Fibroblast of lung (primary cell): ENCODE measurements at regions not wholly inside any gene's neighbourhood (a gene's known extent, or its start where the extent isn't known, plus 50 kb on each side); places are given as distances from the start of the nearest gene placed in this dataset.

Source experiments
- DNase-seq, 2 donors: peaks; one replicate each; pipeline versions ENCODE4 v3.0.0 to v3.0.0-alpha.2; 2010; ENCODE audit warnings: low read depth in 2 of 2
- H2AFZ ChIP-seq: 2 replicates; pipeline ENCODE4 v1.5.1; 2012; ENCODE audit warnings: low read length, control low read depth, inconsistent platforms
- H3K27ac ChIP-seq: 2 replicates; pipeline ENCODE4 v1.5.1; 2011; ENCODE audit warnings: low read length, control low read depth; ENCODE audit not compliant: insufficient read depth
- H3K27me3 ChIP-seq: 2 replicates; pipeline ENCODE4 v1.5.1; 2011; ENCODE audit warnings: mild to moderate bottlenecking, low read length; ENCODE audit not compliant: control insufficient read depth, insufficient read depth
- H3K36me3 ChIP-seq: 2 replicates; pipeline ENCODE4 v1.5.1; 2011; ENCODE audit warnings: low read length; ENCODE audit not compliant: control insufficient read depth, insufficient read depth
- H3K4me1 ChIP-seq: 2 replicates; pipeline ENCODE4 v1.5.1; 2011; ENCODE audit warnings: low read length; ENCODE audit not compliant: control insufficient read depth, insufficient read depth; ENCODE audit errors: extremely low read depth
- H3K4me2 ChIP-seq: 2 replicates; pipeline ENCODE4 v1.5.1; 2011; ENCODE audit warnings: low read length, control low read depth; ENCODE audit not compliant: insufficient read depth; ENCODE audit errors: extremely low read depth
- H3K4me3 ChIP-seq, 4 experiments: fragments of 200-600 bp in 1 of 4; sonication (generic) in 1 of 4; replicated peaks in 1 of 4; 2 replicates each; pipeline ENCODE4 v1.5.1; 2011 to 2016; ENCODE audit warnings: low read length in 4 of 4, low read depth in 3 of 4, mild to moderate bottlenecking in 3 of 4, control low read depth in 2 of 4, inconsistent platforms in 1 of 4, mixed read lengths in 1 of 4; ENCODE audit not compliant: insufficient read depth in 1 of 4; ENCODE audit errors: control extremely low read depth in 1 of 4
- H3K79me2 ChIP-seq: 2 replicates; pipeline ENCODE4 v1.5.1; 2012; ENCODE audit warnings: mild to moderate bottlenecking, low read length, inconsistent platforms; ENCODE audit not compliant: control insufficient read depth, insufficient read depth
- H3K9ac ChIP-seq: 2 replicates; pipeline ENCODE4 v1.5.1; 2011; ENCODE audit warnings: mild to moderate bottlenecking, low read length, control low read depth; ENCODE audit not compliant: insufficient read depth
- H3K9me3 ChIP-seq: 2 replicates; pipeline ENCODE4 v1.5.1; 2012; ENCODE audit warnings: low read depth, low read length; ENCODE audit not compliant: control insufficient read depth, insufficient read depth
- H4K20me1 ChIP-seq: 2 replicates; pipeline ENCODE4 v1.5.1; 2011; ENCODE audit warnings: low read length; ENCODE audit not compliant: control insufficient read depth, insufficient read depth; ENCODE audit errors: extremely low read depth
- EZH2 ChIP-seq: IDR thresholded peaks from 2 replicates; pipeline ENCODE4 v1.5.1; 2012; ENCODE audit warnings: low read length, control low read depth, mild to moderate bottlenecking; ENCODE audit errors: missing control alignments
- TF ChIP-seq, protein P1 (sequence below), 2 donors: IDR thresholded peaks in 1 of 2; conservative IDR thresholded peaks in 1 of 2; 1 replicate in 1 of 2; 2 replicates in 1 of 2; pipeline ENCODE4 v1.5.1; 2011 to 2012; ENCODE audit warnings: low read length in 2 of 2, control low read depth in 1 of 2, inconsistent platforms in 1 of 2, low read depth in 1 of 2, mild to moderate bottlenecking in 1 of 2

DNA sequence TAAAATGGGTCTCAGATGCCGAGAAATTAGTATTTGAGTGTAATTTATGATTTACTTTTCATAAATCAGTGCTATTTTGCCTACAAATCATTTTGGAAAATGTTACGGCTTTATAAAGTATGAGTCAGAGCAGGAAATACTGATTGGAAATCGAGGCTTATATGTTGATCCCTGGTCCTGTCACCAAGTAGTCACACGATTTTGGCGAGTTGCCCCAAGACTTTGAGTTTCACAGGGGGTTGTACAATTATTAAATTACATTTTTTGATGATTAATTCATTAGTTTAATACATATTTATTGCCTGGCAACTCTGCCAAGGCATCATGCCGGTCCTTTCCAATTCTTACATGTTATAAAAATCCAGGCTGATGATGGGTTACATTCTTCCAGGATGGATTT, 443.9 kb upstream of the KLF4 start:
- no peaks in the 10 kb centered on the region for H4K20me1 ChIP-seq
- TF ChIP-seq EZH2: no peak
- TF ChIP-seq, protein P1, sequence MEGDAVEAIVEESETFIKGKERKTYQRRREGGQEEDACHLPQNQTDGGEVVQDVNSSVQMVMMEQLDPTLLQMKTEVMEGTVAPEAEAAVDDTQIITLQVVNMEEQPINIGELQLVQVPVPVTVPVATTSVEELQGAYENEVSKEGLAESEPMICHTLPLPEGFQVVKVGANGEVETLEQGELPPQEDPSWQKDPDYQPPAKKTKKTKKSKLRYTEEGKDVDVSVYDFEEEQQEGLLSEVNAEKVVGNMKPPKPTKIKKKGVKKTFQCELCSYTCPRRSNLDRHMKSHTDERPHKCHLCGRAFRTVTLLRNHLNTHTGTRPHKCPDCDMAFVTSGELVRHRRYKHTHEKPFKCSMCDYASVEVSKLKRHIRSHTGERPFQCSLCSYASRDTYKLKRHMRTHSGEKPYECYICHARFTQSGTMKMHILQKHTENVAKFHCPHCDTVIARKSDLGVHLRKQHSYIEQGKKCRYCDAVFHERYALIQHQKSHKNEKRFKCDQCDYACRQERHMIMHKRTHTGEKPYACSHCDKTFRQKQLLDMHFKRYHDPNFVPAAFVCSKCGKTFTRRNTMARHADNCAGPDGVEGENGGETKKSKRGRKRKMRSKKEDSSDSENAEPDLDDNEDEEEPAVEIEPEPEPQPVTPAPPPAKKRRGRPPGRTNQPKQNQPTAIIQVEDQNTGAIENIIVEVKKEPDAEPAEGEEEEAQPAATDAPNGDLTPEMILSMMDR (conservative IDR thresholded peaks at IDR 0.05 in 1 of 2, IDR thresholded peaks at IDR 0.05 in 1 of 2; ENCODE audit: low read depth in 1 of 2, low read length in 2 of 2): no peak
- no peak overlapping the region for H3K9ac ChIP-seq
- peaks cover 2% of the 10 kb centered on the region for H3K4me1 ChIP-seq
- H3K4me2 ChIP-seq: no peak overlapping the region
- H3K36me3 ChIP-seq: no peaks in the 10 kb centered on the region
- no peak overlapping the region for H2AFZ ChIP-seq
- no peaks in the 10 kb centered on the region for H3K27me3 ChIP-seq
- H3K4me3 ChIP-seq: no peak overlapping the region
- H3K79me2 ChIP-seq: no peaks in the 10 kb centered on the region
- no peak overlapping the region for H3K27ac ChIP-seq
- H3K9me3 ChIP-seq: no peaks in the 10 kb centered on the region
- DNase-seq: no peak

DNA sequence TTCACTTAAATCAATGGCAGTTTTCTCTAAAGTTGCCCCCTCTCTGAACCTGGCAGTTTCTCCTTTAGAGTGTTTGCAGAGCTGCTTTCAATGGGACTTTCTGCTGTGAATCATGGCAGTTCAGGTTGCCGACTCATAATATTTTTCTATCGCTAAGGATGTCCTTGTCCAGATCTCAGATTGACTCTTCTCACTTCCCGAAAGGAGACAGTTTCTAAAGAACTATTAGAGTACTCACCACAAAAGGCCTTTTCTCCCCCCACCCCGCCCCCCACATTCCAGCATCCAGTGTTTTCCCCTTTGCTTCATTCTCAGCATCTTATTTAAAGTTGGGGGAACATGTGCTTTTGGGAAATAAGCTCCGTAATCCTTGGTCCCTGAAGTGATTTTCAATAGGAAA, 443.5 kb upstream of the KLF4 start:
- H3K9me3 ChIP-seq: no peaks in the 10 kb centered on the region
- H3K9ac ChIP-seq: no peak overlapping the region
- H3K4me3 ChIP-seq: no peak overlapping the region
- no peaks in the 10 kb centered on the region for H3K36me3 ChIP-seq
- H3K27me3 ChIP-seq: no peaks in the 10 kb centered on the region
- H3K79me2 ChIP-seq: no peaks in the 10 kb centered on the region
- H2AFZ ChIP-seq: no peak overlapping the region
- no peaks in the 10 kb centered on the region for H4K20me1 ChIP-seq
- no peak overlapping the region for H3K27ac ChIP-seq
- no peak for TF ChIP-seq EZH2
- TF ChIP-seq, protein P1 (conservative IDR thresholded peaks at IDR 0.05 in 1 of 2, IDR thresholded peaks at IDR 0.05 in 1 of 2; ENCODE audit: low read depth in 1 of 2, low read length in 2 of 2): no peak
- H3K4me2 ChIP-seq: no peak overlapping the region
- peaks cover 2% of the 10 kb centered on the region for H3K4me1 ChIP-seq
- DNase-seq: peak in 1 of 2 donors; percentile 7

DNA sequence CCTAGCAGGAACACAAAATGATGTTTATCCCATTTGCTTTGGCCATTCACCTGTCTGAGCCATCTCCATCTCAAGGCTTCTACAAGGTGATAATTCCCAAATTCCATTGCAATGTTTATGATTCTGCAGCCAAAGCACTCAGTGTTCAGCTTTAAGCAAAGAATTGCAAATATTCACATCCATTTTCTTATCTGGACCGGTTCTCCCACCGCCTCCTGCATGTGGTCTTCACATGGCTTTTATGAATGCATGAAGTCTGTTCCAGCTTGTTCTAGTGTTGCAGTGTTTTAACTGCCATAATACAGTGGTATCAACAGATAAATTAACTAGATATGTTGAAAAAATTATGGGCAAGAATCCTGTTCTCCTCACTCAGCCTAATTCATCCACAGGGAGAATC, 443.0 kb upstream of the KLF4 start:
- Histone ChIP-seq H3K36me3 (no peaks in the 10 kb centered on the region), H4K20me1 (no peaks in the 10 kb centered on the region), H3K9me3 (no peaks in the 10 kb centered on the region), H3K4me3 (no peak overlapping the region), H3K4me1 (peaks cover 2% of the 10 kb centered on the region), H2AFZ (no peak overlapping the region), H3K79me2 (no peaks in the 10 kb centered on the region), H3K27me3 (no peaks in the 10 kb centered on the region), H3K9ac (no peak overlapping the region), H3K4me2 (peak overlapping the region; percentile 9), H3K27ac (no peak overlapping the region)
- TF ChIP-seq, protein P1 (conservative IDR thresholded peaks at IDR 0.05 in 1 of 2, IDR thresholded peaks at IDR 0.05 in 1 of 2; ENCODE audit: low read depth in 1 of 2, low read length in 2 of 2): no peak
- no peak for TF ChIP-seq EZH2
- DNase-seq: no peak
